Choroid plexus epithelial cell (primary cell): ENCODE measurements at regions not wholly inside any gene's neighbourhood (a gene's known extent, or its start where the extent isn't known, plus 50 kb on each side); places are given as distances from the start of the nearest gene placed in this dataset.

Experiments
- DNase-seq: peaks from one replicate; pipeline ENCODE4 v3.0.0-alpha.2; 2010; ENCODE audit warnings: low read depth
- H3K4me3 ChIP-seq: 2 replicates; pipeline ENCODE4 v1.5.1; 2011; ENCODE audit warnings: low read depth, mild to moderate bottlenecking, control low read depth, low read length, moderate library complexity
- TF ChIP-seq, protein P1 (sequence below): conservative IDR thresholded peaks from 2 replicates; pipeline ENCODE4 v1.5.1; 2011; ENCODE audit warnings: low read depth, mild to moderate bottlenecking, control low read depth, inconsistent platforms, low read length, moderate library complexity

DNA sequence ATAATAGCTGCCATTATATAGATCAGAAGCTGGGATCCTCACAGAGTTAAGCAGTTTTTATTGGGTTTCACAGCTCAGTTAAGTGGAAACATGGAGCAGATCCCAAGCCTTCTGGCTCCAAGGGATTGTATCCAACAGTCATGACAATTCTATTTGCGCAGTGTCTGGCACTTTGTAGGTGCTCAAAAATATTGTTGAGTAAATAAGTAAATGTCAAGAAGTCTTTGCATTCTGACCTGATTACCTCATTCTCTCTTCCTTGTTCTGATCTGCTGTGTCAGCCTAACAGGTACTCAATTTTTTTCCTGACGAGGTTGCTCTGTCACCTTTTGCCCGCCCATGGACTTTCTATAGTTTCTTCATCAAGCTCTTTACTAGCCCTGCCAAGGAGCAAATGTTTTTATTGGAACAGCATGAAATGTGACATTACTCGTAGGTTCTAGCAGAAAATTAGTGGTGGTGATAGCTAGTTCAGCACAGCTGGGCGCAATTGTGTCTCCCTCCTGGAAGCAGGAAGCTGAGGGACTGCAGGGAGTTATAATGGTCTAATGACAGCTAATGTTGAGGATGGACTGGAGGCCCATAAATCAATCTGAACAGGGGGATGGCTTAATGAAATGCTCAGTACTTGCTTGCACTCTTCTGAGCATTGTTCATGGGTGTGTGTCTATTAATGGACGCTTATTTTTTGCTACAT is 680.2 kb downstream of the CCSER2 start:
- no peak for DNase-seq
- TF ChIP-seq, protein P1, sequence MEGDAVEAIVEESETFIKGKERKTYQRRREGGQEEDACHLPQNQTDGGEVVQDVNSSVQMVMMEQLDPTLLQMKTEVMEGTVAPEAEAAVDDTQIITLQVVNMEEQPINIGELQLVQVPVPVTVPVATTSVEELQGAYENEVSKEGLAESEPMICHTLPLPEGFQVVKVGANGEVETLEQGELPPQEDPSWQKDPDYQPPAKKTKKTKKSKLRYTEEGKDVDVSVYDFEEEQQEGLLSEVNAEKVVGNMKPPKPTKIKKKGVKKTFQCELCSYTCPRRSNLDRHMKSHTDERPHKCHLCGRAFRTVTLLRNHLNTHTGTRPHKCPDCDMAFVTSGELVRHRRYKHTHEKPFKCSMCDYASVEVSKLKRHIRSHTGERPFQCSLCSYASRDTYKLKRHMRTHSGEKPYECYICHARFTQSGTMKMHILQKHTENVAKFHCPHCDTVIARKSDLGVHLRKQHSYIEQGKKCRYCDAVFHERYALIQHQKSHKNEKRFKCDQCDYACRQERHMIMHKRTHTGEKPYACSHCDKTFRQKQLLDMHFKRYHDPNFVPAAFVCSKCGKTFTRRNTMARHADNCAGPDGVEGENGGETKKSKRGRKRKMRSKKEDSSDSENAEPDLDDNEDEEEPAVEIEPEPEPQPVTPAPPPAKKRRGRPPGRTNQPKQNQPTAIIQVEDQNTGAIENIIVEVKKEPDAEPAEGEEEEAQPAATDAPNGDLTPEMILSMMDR = no peak
- H3K4me3 ChIP-seq = no peak overlapping the region

DNA sequence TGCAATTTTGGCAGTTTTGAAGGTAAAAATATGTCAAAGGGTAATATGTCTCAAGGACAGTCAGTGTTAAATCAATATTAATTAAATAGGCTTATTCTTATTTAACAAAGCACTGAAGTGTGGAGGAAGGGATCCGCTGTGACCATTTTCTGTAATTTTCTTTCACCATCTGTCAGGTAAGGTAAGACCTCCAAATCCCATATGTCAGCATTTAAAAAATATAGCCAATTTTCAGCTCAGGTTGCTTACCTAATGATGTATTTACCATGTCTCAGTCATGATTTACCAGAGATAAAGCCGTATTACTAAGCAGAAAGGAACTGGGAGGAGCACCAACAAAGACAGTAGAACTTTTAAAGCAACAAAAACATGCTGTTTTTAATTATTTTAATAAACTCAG is 683.9 kb downstream of the CCSER2 start:
- no peak overlapping the region for H3K4me3 ChIP-seq
- DNase-seq = no peak
- TF ChIP-seq, protein P1 = no peak

DNA sequence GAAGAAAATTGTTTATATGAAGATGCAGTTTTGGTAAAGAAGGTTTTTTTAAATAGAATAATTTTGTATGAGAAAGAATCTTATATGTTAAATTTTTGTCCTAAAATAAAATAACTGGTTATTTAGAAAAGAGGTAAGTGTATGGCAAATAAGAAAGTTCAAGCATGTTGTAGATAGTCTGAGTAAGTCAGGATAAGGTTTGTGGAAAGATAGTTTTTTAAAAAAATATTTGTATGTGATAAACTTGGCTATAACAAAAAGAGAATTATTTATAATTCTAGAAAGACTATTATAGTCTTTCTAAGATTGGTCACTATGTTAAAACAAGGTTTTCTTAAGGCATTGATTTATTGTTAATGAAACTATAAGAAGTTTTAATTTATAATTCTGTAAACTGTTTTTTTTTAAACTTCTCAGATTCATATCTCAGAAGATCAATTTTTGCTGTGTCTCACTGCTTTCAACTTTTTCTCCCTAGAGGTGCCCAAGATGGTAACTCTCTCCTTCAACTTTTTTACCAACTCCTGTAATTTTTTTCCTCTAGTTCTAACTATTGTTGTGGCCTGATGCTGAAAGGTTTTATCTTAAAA is 698.6 kb downstream of the CCSER2 start:
- H3K4me3 ChIP-seq = no peak overlapping the region
- TF ChIP-seq, protein P1 = no peak
- DNase-seq = no peak

DNA sequence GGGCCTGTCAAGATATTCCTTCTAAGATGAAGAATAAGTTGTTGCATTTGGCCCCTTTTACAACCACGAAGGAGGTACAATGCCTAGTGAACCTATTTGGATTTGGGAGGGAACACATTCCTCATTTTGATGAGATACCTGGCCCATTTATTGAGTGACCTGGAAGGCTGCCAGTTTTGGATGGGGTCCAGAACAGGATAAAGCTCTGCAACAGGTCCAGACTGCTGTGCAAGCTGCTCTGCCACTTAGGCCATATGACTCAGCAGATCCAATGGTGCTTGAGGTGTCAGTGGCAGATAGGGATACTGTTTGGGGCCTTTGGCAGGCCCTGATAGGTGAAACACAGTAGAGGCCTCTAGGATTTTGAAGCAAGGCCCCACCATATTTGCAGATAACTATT is 704.6 kb downstream of the CCSER2 start:
- no peak overlapping the region for H3K4me3 ChIP-seq
- TF ChIP-seq, protein P1 = no peak
- DNase-seq = no peak

DNA sequence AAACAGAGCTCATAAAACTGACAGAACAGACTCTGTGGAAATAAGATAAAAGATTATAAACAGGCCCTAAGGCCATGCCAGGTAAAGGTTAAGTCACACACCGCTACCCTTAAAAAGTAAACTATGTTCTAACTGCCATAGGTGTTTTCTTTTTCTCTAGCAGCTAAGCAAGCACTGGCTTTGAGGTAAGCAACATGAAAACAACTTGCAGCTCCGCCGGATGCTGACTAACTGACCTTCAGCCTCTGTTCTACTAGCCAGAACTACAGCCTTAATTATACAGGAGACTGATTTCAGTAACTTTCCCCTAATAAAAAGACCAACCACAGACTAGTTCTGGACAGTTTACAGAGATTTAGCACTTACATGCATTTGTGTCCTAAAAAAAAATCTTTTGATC is 708.3 kb downstream of the CCSER2 start:
- no peak for DNase-seq
- TF ChIP-seq, protein P1 = no peak

DNA sequence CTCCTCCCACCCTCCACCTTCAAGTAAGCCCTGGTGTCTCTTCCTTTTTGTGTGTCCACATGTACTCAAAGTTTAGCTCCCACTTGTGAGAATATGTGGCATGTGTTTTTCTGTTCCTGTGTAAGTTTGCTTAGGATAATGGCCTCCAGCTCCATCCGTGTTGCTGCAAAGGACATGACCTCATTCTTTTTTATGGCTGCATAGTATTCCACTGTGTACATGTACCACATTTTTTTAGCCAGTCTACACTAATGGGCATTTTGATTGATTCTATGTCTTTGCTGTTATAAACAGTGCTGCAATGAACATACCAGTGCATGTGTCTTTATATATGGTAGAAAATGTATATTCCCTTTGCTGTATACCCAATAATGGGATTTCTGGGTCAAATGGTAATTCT is 710.9 kb downstream of the CCSER2 start:
- TF ChIP-seq, protein P1 = no peak
- no peak overlapping the region for H3K4me3 ChIP-seq
- no peak for DNase-seq

More for the DNA sequence above, 708.3 kb downstream of the CCSER2 start:
- H3K4me3 ChIP-seq = no peak overlapping the region

DNA sequence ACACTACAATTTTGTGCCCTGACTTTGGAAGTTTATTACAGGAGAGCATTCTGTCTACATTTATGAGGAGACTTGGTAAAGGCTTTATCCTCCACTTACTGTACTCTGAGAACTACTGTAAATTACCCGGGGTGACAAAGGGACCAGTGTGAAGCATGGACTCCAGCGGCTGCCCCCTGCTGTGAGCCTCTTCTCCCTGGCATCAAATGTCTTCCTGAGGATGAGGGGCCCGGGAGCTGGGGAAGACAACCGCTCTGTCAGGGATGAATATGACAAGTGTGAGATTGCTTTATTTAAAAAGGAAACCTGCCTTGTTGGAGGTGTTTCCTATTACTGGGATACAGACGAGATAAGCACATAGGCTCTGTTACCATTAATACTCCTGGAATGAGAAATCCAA is 714.8 kb downstream of the CCSER2 start:
- no peak overlapping the region for H3K4me3 ChIP-seq
- TF ChIP-seq, protein P1 = no peak
- no peak for DNase-seq
